ENCODE measurements at regions not wholly inside any gene's neighbourhood (a gene's known extent, or its start where the extent isn't known, plus 50 kb on each side); places are given as distances from the start of the nearest gene placed in this dataset.

DNA sequence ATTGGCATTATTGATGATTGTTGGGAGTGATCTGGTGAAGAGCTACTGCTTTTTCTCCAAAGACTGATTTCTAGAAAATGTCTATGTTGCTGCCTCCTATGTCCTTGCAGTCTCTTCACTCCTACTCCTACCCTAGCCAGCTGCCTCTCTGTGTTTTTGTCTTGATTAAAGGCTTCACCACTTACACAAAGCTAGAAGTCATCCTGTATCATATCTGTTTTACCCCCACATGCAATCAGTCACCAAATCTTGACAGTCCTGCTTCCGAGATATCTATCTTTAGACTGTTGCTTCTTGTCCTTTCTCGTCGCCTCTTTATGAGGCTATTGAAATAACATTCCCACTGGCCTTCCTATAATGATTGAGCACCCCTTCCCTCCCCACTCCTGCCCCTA is 84.5 kb upstream of the ITGA4 start:
- Histone ChIP-seq H3K4me3 (ENCODE audit: insufficient read depth, low read depth, low read length) (no peak overlapping the region), H4K91ac (ENCODE audit: insufficient read depth, low read depth, low read length) (no peak overlapping the region), H3K56ac (ENCODE audit: extremely low read depth, insufficient read depth, low read length) (no peak overlapping the region), H2BK120ac (ENCODE audit: low read depth, low read length) (0 out of 2 replicates have a peak overlapping the region, but pooled peaks have one; percentile 39), H2BK15ac (ENCODE audit: low read depth, low read length) (no peak overlapping the region), H2BK20ac (ENCODE audit: low read depth, low read length) (0 out of 2 replicates have a peak overlapping the region, but pooled peaks have one; percentile 11), H2AFZ (replicated peaks; ENCODE audit: low read length, poor library complexity) (no peak overlapping the region), H2AK9ac (replicated peaks; ENCODE audit: low read depth, low read length, poor library complexity) (no peak overlapping the region), H3K4me1 (ENCODE audit: control insufficient read depth, insufficient read depth, low read length) (peaks cover 4% of the 10 kb centered on the region; the same call in 1 of the 2 replicates), H2AK5ac (ENCODE audit: low read depth, low read length) (no peak overlapping the region), H3K27ac (ENCODE audit: insufficient read depth, low read length) (no peak overlapping the region), H3K4ac (ENCODE audit: low read depth, low read length) (no peak overlapping the region), H3K18ac (ENCODE audit: low read depth, low read length) (no peak overlapping the region), H3K9me3 (ENCODE audit: control insufficient read depth, insufficient read depth, low read length) (no peaks in the 10 kb centered on the region), H3K23ac (ENCODE audit: low read depth, low read length) (no peak overlapping the region), H3K4me2 (ENCODE audit: low read depth, low read length) (no peak overlapping the region), H2BK5ac (ENCODE audit: low read depth, low read length, poor library complexity, severe bottlenecking) (no peak overlapping the region), H3K27me3 (ENCODE audit: control insufficient read depth, insufficient read depth, low read length) (peaks cover 2% of the 10 kb centered on the region; the same call in 1 of the 2 replicates), H4K20me1 (ENCODE audit: insufficient read depth, low read length) (no peaks in the 10 kb centered on the region), H3K14ac (replicated peaks; ENCODE audit: low read depth, low read length) (no peak overlapping the region), H3K36me3 (ENCODE audit: control insufficient read depth, insufficient read depth, low read length) (no peaks in the 10 kb centered on the region), H3K9me1 (ENCODE audit: insufficient read depth, low read length) (no peaks in the 10 kb centered on the region), H4K8ac (ENCODE audit: low read depth in 2 of 2, low read length in 2 of 2) (no peak overlapping the region), H4K5ac (ENCODE audit: low read depth, low read length) (no peak overlapping the region), H3K9ac (ENCODE audit: low read depth, low read length) (no peak overlapping the region), H3K79me1 (ENCODE audit: low read depth in 1 of 2, low read length in 2 of 2) (no peaks in the 10 kb centered on the region)
- WGBS, 2 experiments (ENCODE audit: extremely low coverage in 2 of 2, insufficient read length in 1 of 2) = 81% methylated on average over 3 of the region's 3 CpGs; no CpG with 5 or more reads in 1 of the 2 experiments
- intact Hi-C loops (cut with micrococcal nuclease) = no loop called here
- CTCF ChIA-PET = no interaction called here
- dilution Hi-C loops (cut with HindIII; ENCODE audit: low sequenced_read_pairs, unreplicated experiment) = no loop called here
- in situ Hi-C loops (cut with MboI; ENCODE audit: low sequenced_read_pairs) = no loop called here
- no TSS peak for BruUV-seq (replicated peaks)
- POLR2A ChIA-PET (ENCODE audit: unreplicated experiment) = no interaction called here
- DNase-seq (no peak), ATAC-seq (ENCODE audit: low read depth) (no peak)
- TF ChIP-seq BHLHE40 (IDR thresholded peaks at IDR 0.05; ENCODE audit: low read depth, low read length) (no peak), USF2 (IDR thresholded peaks at IDR 0.05; ENCODE audit: low read depth, low read length) (no peak), RFX5 (IDR thresholded peaks at IDR 0.05; ENCODE audit: low read depth, low read length) (no peak), MXI1 (IDR thresholded peaks at IDR 0.05; ENCODE audit: borderline replicate concordance, low read depth, low read length) (no peak), SMC3 (IDR thresholded peaks at IDR 0.05; ENCODE audit: low read depth, low read length) (no peak), ELK1 (IDR thresholded peaks at IDR 0.05; ENCODE audit: borderline replicate concordance, low read depth, low read length) (no peak), CTCF (conservative IDR thresholded peaks at IDR 0.05; ENCODE audit: low read depth, low read length) (no peak), CEBPB (IDR thresholded peaks at IDR 0.05; ENCODE audit: low read depth, low read length) (no peak), NFE2L2 (IDR thresholded peaks at IDR 0.05; ENCODE audit: low read depth, low read length) (no peak), MAFK (IDR thresholded peaks at IDR 0.05; ENCODE audit: low read depth, low read length) (no peak)
